Sigmoid colon (tissue), 6 donors: ENCODE measurements at regions not wholly inside any gene's neighbourhood (a gene's known extent, or its start where the extent isn't known, plus 50 kb on each side); places are given as distances from the start of the nearest gene placed in this dataset.

Experiments used
- DNase-seq: peaks from one replicate; pipeline ENCODE4 v3.0.0-alpha.2; 2019
- H3K27ac ChIP-seq, 4 donors: fragments of 200-600 bp; sonication (generic); one replicate each; pipeline ENCODE4 v1.5.1; 2016 to 2019; ENCODE audit warnings: mild to moderate bottlenecking in 1 of 4
- H3K27me3 ChIP-seq, 3 donors: fragments of 200-600 bp; sonication (generic); one replicate each; pipeline ENCODE4 v1.5.1; 2019; ENCODE audit warnings: mild to moderate bottlenecking in 1 of 3
- H3K36me3 ChIP-seq, 4 donors: fragments of 200-600 bp; sonication (generic); one replicate each; pipeline ENCODE4 v1.5.1; 2016 to 2019
- H3K4me1 ChIP-seq, 4 donors: fragments of 200-600 bp; sonication (generic); one replicate each; pipeline ENCODE4 v1.5.1; 2017 to 2019
- H3K4me3 ChIP-seq, 4 donors: fragments of 200-600 bp; sonication (generic); one replicate each; pipeline ENCODE4 v1.5.1; 2017 to 2019; ENCODE audit warnings: mild to moderate bottlenecking in 2 of 4, moderate library complexity in 1 of 4
- H3K9me3 ChIP-seq, 4 donors: fragments of 200-600 bp in 3 of 4; sonication (generic) in 3 of 4; one replicate each; pipeline versions ENCODE4 v1.5.1 to v1.6.1; 2013 to 2019
- CTCF ChIP-seq, 4 experiments: fragments of 450-650 bp in 3 of 4; fragments of 200-600 bp in 1 of 4; IDR thresholded peaks; one replicate each; pipeline ENCODE4 v1.5.1; 2016 to 2019; ENCODE audit warnings: antibody characterized with exemption in 4 of 4, mild to moderate bottlenecking in 3 of 4, moderate library complexity in 2 of 4
- EP300 ChIP-seq, 4 donors: sonication (generic); formaldehyde crosslinking; IDR thresholded peaks; one replicate each; pipeline ENCODE4 v1.6.1; 2017; ENCODE audit warnings: antibody characterized with exemption in 4 of 4
- POLR2A ChIP-seq, 2 donors: fragments of 450-650 bp; IDR thresholded peaks; one replicate each; pipeline ENCODE4 v1.6.1; 2016; ENCODE audit warnings: antibody characterized with exemption in 2 of 2, mild to moderate bottlenecking in 2 of 2, moderate library complexity in 2 of 2
- POLR2AphosphoS5 ChIP-seq, 4 donors: sonication (generic); formaldehyde crosslinking; IDR thresholded peaks; one replicate each; pipeline ENCODE4 v1.6.1; 2017; ENCODE audit warnings: antibody characterized with exemption in 4 of 4
- WGBS, 2 donors: extraction: QIAGEN DNeasy Blood & Tissue Kit; methylation state at CpG; one replicate each; pipeline ENCODE4 v1.1.7; 2013; 5-methylcytosine and 5-hydroxymethylcytosine counted together
- intact Hi-C: fragments of 100-400 bp; cut with DNase I; formaldehyde crosslinking; loops from one replicate; pipeline ENCODE4 v1.15.1; 2023
- donor health status: healthy with polysubstance abuse.
- donor health status: healthy.

GRCh38 chr3:89966877-89967665, 859.6 kb downstream of the EPHA3 start:
- no peak overlapping the region for H3K4me3 ChIP-seq
- no peaks in the 10 kb centered on the region for H3K36me3 ChIP-seq
- no peak overlapping the region for H3K27ac ChIP-seq
- H3K27me3 ChIP-seq, result no peaks in the 10 kb centered on the region
- no peak for DNase-seq
- 58 to 73% methylated on average over 5 of the region's 5 CpGs for WGBS, 2 donors
- TF ChIP-seq CTCF (IDR thresholded peaks at IDR 0.05) (no peak), POLR2A (IDR thresholded peaks at IDR 0.05) (no peak), POLR2AphosphoS5 (IDR thresholded peaks at IDR 0.05) (no peak), EP300 (IDR thresholded peaks at IDR 0.05) (no peak)
- no peaks in the 10 kb centered on the region for H3K9me3 ChIP-seq
- intact Hi-C loops, result no loop called here
- H3K4me1 ChIP-seq, result peaks cover 0 to 3% (median 0%) of the 10 kb centered on the region in 4 donors

GRCh38 chr3:89971329-89971728, 863.9 kb downstream of the EPHA3 start:
- TF ChIP-seq POLR2A (IDR thresholded peaks at IDR 0.05) (no peak), POLR2AphosphoS5 (IDR thresholded peaks at IDR 0.05) (no peak), CTCF (IDR thresholded peaks at IDR 0.05) (no peak)
- Histone ChIP-seq H3K4me3 (no peak overlapping the region), H3K4me1 (no peaks in the 10 kb centered on the region), H3K27me3 (no peaks in the 10 kb centered on the region), H3K36me3 (no peaks in the 10 kb centered on the region), H3K9me3 (no peaks in the 10 kb centered on the region), H3K27ac (no peak overlapping the region)
- 88 to 90% methylated on average over 2 of the region's 2 CpGs for WGBS, 2 donors
- DNase-seq, result no peak
- intact Hi-C loops, result no loop called here

- no peaks in the 10 kb centered on the region for H3K36me3 ChIP-seq
- no peak overlapping the region for H3K27ac ChIP-seq
- no peaks in the 10 kb centered on the region for H3K4me1 ChIP-seq
- WGBS, 2 donors, result 92 to 96% methylated on average over 2 of the region's 2 CpGs
- H3K4me3 ChIP-seq, result no peak overlapping the region
- no peaks in the 10 kb centered on the region for H3K9me3 ChIP-seq
- TF ChIP-seq CTCF (IDR thresholded peaks at IDR 0.05), result no peak
- TF ChIP-seq POLR2A (IDR thresholded peaks at IDR 0.05), result no peak
- no peak for TF ChIP-seq EP300 (IDR thresholded peaks at IDR 0.05)
- no peak for TF ChIP-seq POLR2AphosphoS5 (IDR thresholded peaks at IDR 0.05)
- H3K27me3 ChIP-seq, result no peaks in the 10 kb centered on the region
- no peak for DNase-seq
- intact Hi-C loops, result no loop called here
Measured at GRCh38 chr3:89973156-89973555, 865.7 kb downstream of the EPHA3 start.

GRCh38 chr3:89974903-89975519, 867.6 kb downstream of the EPHA3 start:
- H3K27me3 ChIP-seq, result no peaks in the 10 kb centered on the region
- H3K4me1 ChIP-seq, result no peaks in the 10 kb centered on the region
- no peak for DNase-seq
- no peak for TF ChIP-seq EP300 (IDR thresholded peaks at IDR 0.05)
- no peak for TF ChIP-seq POLR2AphosphoS5 (IDR thresholded peaks at IDR 0.05)
- no peak for TF ChIP-seq POLR2A (IDR thresholded peaks at IDR 0.05)
- no peak for TF ChIP-seq CTCF (IDR thresholded peaks at IDR 0.05)
- H3K27ac ChIP-seq, result no peak overlapping the region
- H3K9me3 ChIP-seq, result no peaks in the 10 kb centered on the region
- H3K36me3 ChIP-seq, result no peaks in the 10 kb centered on the region
- 83 to 85% methylated on average over 5 of the region's 5 CpGs for WGBS, 2 donors
- intact Hi-C loops, result no loop called here
- no peak overlapping the region for H3K4me3 ChIP-seq
